ENCODE measurements at regions not wholly inside any gene's neighbourhood (a gene's known extent, or its start where the extent isn't known, plus 50 kb on each side); places are given as distances from the start of the nearest gene placed in this dataset.
"Not testable (repeated sequence)": the region's sequence is repeated elsewhere in the genome, so short reads cannot be mapped to it uniquely, and the experiment has no call there.

- not testable (repeated sequence) for DNase-seq (ENCODE audit: low spot score); FAIRE-seq
These were observed 79.8 kb upstream of the ADGRL1 start for GRCh38 chr19:14285726-14286125.

GRCh38 chr19:14283813-14284520, 78.0 kb upstream of the ADGRL1 start:
- FAIRE-seq, result not testable (repeated sequence)
- DNase-seq (ENCODE audit: low spot score), result peak; percentile 44

GRCh38 chr19:14279270-14279669, 73.3 kb upstream of the ADGRL1 start:
- FAIRE-seq, result not testable (repeated sequence)

GRCh38 chr19:14277608-14278007, 71.6 kb upstream of the ADGRL1 start:
- DNase-seq (ENCODE audit: low spot score), result no peak
- no peak for FAIRE-seq

More at GRCh38 chr19:14279270-14279669, 73.3 kb upstream of the ADGRL1 start:
- not testable (repeated sequence) for DNase-seq (ENCODE audit: low spot score)

GRCh38 chr19:14275823-14276222, 69.9 kb upstream of the ADGRL1 start:
- DNase-seq (ENCODE audit: low spot score); FAIRE-seq: not testable (repeated sequence)

GRCh38 chr19:14272623-14273022, 66.7 kb upstream of the ADGRL1 start:
- DNase-seq (ENCODE audit: low spot score), result no peak
- no peak for FAIRE-seq

- DNase-seq (ENCODE audit: low spot score) (no peak), FAIRE-seq (no peak)
These were observed 65.9 kb upstream of the ADGRL1 start for GRCh38 chr19:14271840-14272239.

GRCh38 chr19:14270557-14270956, 64.6 kb upstream of the ADGRL1 start:
- not testable (repeated sequence) for FAIRE-seq; DNase-seq (ENCODE audit: low spot score)

- FAIRE-seq (peak; percentile 63), DNase-seq (ENCODE audit: low spot score) (no peak)
These were observed 61.3 kb upstream of the ADGRL1 start for GRCh38 chr19:14267224-14267741.

- not testable (repeated sequence) for DNase-seq (ENCODE audit: low spot score); FAIRE-seq
These were observed 60.2 kb upstream of the ADGRL1 start for GRCh38 chr19:14266208-14266607.

GRCh38 chr19:14265290-14266036, 59.5 kb upstream of the ADGRL1 start:
- no peak for DNase-seq (ENCODE audit: low spot score)
- no peak for FAIRE-seq

GRCh38 chr19:14255902-14256649, 50.1 kb upstream of the ADGRL1 start:
- not testable (repeated sequence) for DNase-seq (ENCODE audit: low spot score); FAIRE-seq
